HG03103 (cell line): ENCODE measurements at regions not wholly inside any gene's neighbourhood (a gene's known extent, or its start where the extent isn't known, plus 50 kb on each side); places are given as distances from the start of the nearest gene placed in this dataset.
"Not testable (repeated sequence)": the region's sequence is repeated elsewhere in the genome, so short reads cannot be mapped to it uniquely, and the experiment has no call there.

Experiments used
- ATAC-seq: cut with Tn5 transposase; IDR thresholded peaks from one replicate; pipeline ENCODE4 v1.9.1; 2021; ENCODE audit warnings: low read depth; ENCODE audit not compliant: unreplicated experiment

GRCh38 chr4:132809298-132810032, 339.6 kb upstream of the PCDH10 start:
- ATAC-seq, result no peak

- ATAC-seq, result not testable (repeated sequence)
Observed at GRCh38 chr4:132813061-132813460, 336.0 kb upstream of the PCDH10 start.

- ATAC-seq, result no peak
Observed at GRCh38 chr4:132818091-132818490, 331.0 kb upstream of the PCDH10 start.

DNA sequence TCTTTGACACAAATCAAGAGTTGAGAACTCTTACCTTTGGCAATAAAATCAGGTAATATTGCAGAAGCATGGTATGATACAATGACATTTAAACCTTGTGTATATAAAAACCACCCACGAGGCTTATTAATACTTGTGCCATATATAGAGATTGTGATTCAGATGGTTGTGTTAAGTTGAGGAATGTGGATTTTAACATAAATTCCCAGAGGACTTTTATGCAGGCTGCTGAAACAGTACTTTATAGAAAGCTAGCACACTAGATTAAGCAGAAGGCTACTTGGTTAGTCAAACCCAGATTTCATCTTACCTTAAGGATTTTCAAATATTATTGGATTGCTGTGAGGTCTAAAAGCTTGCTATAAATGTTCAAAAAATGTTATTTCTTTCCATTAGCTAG, 325.7 kb upstream of the PCDH10 start:
- ATAC-seq, result no peak

DNA sequence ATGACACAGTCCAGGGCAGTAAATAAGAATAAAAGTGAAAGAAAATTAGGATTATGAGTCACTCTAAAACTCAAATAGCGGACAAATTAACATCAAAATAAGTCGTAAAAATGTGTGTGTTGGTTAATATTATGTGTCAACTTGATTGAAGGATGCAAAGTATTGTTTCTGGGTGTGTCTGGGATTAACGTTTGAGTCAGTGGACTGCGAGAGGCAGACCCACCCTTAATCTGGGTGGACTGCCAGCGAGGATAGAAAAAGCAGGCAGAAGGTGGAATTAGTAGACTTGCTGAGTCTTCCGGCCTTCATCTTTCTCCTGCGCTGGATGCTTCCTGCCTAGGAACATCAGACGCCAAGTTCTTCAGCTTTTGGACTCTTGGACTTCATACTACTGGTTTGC, 324.3 kb upstream of the PCDH10 start:
- ATAC-seq, result no peak

DNA sequence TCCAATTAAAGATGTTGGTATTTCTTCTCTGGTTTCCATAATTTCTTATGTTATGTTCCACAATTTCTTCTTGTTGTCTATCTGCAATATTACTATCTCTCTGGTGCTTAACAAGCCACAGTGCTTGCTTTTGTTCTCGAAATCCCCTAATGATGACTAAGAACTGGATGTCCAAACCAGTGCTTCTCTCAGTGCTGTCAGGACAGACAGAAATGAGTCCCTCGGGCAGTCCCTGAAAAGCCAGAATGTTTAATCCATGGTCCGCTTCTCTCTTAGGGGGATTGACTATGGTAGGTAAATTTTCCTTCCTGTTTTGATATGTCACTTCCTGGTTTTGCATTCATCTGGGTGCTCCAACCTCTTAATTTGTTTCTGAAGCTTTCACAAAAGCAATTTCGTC, 321.6 kb upstream of the PCDH10 start:
- no peak for ATAC-seq

GRCh38 chr4:132838244-132838643, 310.9 kb upstream of the PCDH10 start:
- ATAC-seq, result no peak

GRCh38 chr4:132839070-132839469, 310.0 kb upstream of the PCDH10 start:
- no peak for ATAC-seq

DNA sequence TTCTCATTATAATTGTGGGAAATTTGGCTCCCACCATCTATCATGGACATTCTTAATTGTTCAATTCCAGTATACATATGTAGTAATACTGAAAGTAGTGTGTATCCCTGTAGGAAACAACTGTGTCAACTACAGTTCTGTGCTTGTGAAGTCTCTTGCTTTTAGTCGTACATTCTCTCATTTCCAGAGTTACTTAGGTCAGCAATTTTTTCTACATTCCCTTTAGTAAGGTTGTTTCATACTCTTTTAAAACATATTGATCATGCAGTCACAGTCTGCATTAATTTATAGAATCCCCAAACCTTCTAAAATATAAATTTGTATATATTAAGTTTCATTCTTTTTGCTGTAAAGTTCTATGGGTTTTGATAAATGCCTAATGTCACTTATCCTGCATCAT, 289.2 kb upstream of the PCDH10 start:
- no peak for ATAC-seq

GRCh38 chr4:132860976-132861375, 288.1 kb upstream of the PCDH10 start:
- ATAC-seq, result no peak

GRCh38 chr4:132863619-132864018, 285.5 kb upstream of the PCDH10 start:
- ATAC-seq, result no peak

DNA sequence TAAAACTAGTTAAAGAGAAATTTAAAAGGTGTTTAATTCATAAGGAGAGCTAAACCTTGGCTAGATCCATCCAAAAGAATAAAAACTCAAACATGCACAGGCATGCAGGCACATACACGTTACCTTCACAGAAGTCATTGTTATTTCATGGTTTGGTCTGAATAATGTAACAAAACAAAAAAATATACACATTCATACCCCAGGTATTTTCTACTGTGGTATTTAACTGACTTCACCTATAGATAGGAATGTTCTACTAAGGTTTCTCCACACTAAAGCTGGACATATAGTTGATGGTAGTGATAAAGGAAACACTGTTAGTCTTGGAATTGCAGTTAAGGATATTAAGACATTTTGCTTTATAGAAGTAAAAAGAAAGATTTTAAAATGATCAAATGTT, 283.6 kb upstream of the PCDH10 start:
- ATAC-seq, result no peak

DNA sequence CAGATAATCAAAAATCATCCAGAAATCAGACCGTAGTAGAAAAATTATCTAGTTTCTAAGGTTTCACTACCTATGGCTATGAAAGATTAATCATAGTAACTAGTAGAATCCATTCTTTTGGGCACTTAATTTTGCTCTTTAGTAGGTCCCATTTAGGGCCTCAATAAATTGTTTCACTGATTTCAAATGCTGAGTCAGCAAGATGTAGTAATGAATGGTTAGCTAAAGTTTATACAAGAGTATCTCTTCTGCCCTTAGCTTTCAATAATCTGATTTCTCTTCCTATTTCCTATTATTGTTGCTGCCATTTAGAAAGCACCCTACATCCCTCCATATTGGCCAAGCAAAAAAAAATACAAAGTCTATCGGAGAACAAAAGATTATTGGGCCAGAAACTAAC, 283.2 kb upstream of the PCDH10 start:
- ATAC-seq, result no peak

DNA sequence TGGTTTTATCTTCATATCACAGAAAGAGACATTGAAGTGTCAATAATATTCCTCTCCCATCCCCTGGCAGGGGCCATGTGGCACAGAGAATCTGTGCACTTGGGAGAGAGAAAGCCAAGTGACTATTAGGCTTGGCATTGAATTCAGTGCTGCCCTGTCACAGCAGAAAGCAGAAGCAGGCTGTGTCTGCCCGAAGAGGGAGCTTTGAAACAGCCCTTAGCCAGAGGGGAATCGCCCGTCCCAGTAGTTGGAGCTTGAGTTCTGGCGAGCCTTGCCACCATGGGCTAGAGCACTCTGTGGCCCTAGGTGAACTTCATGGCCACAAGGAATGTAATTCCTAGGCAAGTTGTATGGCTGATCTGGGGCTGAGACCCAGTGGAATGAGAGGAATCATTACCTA, 282.5 kb upstream of the PCDH10 start:
- ATAC-seq, result no peak

GRCh38 chr4:132893787-132894186, 255.3 kb upstream of the PCDH10 start:
- ATAC-seq, result no peak

- ATAC-seq, result no peak
Observed at GRCh38 chr4:132901224-132901623, 247.9 kb upstream of the PCDH10 start.

GRCh38 chr4:132910229-132910748, 238.8 kb upstream of the PCDH10 start:
- ATAC-seq, result no peak

DNA sequence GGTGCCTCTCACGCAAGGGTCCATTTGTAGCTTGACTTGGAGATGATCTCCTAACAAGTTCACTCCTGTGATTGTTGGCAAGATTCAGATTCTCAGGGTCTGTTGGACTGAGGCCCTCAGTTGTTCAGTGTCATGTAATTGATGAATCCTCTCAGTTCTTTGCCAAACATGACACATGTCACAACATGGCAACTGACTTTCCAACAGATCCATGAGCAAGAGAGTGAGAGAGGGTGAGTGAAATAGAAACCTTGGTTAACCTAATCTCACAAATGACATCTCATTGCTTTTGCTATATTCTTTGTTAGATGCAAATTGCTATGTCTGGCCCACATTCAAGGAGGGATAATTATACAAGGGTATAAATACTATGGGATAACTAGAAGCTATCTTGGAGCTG, 231.0 kb upstream of the PCDH10 start:
- ATAC-seq, result no peak

- ATAC-seq, result no peak
Observed at GRCh38 chr4:132923516-132923915, 225.6 kb upstream of the PCDH10 start.

- ATAC-seq, result no peak
Observed at GRCh38 chr4:132934911-132935310, 214.2 kb upstream of the PCDH10 start.

DNA sequence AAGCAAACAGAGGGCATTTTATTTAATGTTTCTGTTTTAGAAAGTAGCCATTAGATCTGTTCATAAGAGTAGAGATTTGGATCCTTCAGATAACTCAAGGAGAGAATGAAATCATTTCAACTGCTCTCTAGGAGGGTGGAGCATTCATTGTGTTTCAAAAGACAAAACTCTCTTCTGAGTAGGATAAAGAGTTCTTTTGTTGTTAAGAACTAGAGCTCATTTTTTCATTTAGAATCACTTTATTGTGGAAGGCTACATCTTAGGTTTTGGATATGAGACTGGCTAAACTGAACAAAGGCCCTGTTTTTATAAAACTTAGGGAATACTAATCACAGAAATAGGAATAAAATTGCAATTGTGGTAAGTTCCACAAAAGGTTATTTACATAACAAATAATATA, 193.9 kb upstream of the PCDH10 start:
- ATAC-seq, result no peak

GRCh38 chr4:132956962-132957361, 192.1 kb upstream of the PCDH10 start:
- ATAC-seq, result no peak
